ENCODE measurements at regions not wholly inside any gene's neighbourhood (a gene's known extent, or its start where the extent isn't known, plus 50 kb on each side); places are given as distances from the start of the nearest gene placed in this dataset.

DNA sequence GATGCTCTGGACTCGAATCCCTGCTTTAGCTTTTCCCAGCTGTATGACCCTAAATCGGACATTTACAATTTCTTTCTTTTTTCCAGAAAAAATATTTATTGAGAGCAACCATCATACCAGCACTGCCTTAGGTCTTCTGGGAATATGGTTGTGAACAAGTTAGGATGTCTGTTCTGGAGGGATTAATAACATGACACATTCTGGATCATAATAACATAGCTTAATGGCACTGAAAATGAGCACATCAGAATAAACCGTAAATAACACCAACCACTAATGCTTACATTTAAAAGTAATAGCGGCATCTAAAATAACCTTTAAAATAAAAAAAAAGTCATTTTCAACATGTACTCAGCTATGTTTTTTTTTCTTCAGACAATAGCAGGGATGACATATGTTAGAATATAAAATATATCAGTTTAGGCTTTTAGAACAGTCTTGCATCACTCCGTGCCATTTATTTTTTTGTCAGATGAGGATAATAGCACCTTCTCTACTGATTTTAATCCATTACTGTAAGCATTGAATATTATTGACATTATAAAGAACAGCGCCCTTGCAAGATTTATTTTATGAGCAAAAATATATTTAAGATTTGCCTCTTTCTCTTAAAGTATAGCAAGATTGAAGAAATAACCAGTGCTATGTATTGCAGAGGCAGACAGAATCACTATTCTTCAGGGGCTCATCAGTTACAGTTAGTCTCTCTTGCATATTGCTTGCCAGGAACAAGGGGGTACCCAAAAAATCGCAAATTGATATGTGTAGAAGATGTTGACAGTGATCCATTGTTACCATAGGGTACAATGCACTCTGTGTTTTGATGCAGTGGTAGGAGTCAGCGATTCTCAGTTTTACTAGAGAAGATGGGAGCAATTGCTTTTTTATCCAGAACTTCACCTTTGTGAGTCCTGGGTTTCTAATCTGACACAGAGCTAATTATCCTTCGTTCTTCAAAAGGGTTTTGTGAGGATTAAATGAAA, 168.4 kb upstream of the NR3C1 start:
- H3K79me2 ChIP-seq (ENCODE audit: low read length): no peaks in the 10 kb centered on the region
- no peak overlapping the region for H3K4me2 ChIP-seq (ENCODE audit: low read length)
- no peaks in the 10 kb centered on the region for H4K20me1 ChIP-seq (ENCODE audit: insufficient read depth, low read length)
- H3K9me3 ChIP-seq (ENCODE audit: insufficient read depth, low read length): no peaks in the 10 kb centered on the region
- TF ChIP-seq, protein P1, sequence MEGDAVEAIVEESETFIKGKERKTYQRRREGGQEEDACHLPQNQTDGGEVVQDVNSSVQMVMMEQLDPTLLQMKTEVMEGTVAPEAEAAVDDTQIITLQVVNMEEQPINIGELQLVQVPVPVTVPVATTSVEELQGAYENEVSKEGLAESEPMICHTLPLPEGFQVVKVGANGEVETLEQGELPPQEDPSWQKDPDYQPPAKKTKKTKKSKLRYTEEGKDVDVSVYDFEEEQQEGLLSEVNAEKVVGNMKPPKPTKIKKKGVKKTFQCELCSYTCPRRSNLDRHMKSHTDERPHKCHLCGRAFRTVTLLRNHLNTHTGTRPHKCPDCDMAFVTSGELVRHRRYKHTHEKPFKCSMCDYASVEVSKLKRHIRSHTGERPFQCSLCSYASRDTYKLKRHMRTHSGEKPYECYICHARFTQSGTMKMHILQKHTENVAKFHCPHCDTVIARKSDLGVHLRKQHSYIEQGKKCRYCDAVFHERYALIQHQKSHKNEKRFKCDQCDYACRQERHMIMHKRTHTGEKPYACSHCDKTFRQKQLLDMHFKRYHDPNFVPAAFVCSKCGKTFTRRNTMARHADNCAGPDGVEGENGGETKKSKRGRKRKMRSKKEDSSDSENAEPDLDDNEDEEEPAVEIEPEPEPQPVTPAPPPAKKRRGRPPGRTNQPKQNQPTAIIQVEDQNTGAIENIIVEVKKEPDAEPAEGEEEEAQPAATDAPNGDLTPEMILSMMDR (IDR thresholded peaks at IDR 0.05; ENCODE audit: low read depth, low read length): no peak
- TF ChIP-seq EZH2phosphoT487 (IDR thresholded peaks at IDR 0.05; ENCODE audit: low read depth): no peak
- no peaks in the 10 kb centered on the region for H3K36me3 ChIP-seq (replicated peaks; ENCODE audit: low read depth, low read length)
- H2AFZ ChIP-seq (ENCODE audit: low read depth, low read length): no peak overlapping the region
- no peak overlapping the region for H3K9ac ChIP-seq (ENCODE audit: low read length)
- H3K27ac ChIP-seq (ENCODE audit: low read length): no peak overlapping the region
- peaks cover 34% of the 10 kb centered on the region for H3K4me1 ChIP-seq (ENCODE audit: low read length)
- no peaks in the 10 kb centered on the region for H3K27me3 ChIP-seq (ENCODE audit: low read depth, low read length)
- no peak overlapping the region for H3K4me3 ChIP-seq (ENCODE audit: low read length)

DNA sequence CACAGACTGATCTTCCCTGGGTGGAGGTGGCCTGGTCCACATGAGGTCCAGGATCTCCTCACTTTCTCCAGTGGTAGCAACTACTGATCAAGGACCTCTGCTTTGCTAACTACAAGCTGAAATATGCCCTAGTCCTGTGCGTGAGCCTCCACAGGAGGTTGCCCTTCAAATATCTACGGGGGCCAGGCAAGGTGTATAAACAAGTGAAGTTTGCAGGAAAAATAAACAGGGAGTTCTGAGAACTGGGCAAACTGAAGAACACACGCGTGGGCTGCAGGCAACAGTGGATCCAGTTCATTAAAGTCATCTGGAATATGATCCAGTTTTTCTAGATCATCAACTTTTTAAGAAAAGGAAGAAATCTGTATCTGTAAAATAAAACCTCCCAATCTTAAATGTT, 167.5 kb upstream of the NR3C1 start:
- H3K9ac ChIP-seq (ENCODE audit: low read length): no peak overlapping the region
- TF ChIP-seq EZH2phosphoT487 (IDR thresholded peaks at IDR 0.05; ENCODE audit: low read depth): no peak
- TF ChIP-seq, protein P1 (IDR thresholded peaks at IDR 0.05; ENCODE audit: low read depth, low read length): no peak
- H2AFZ ChIP-seq (ENCODE audit: low read depth, low read length): no peak overlapping the region
- no peaks in the 10 kb centered on the region for H4K20me1 ChIP-seq (ENCODE audit: insufficient read depth, low read length)
- H3K4me2 ChIP-seq (ENCODE audit: low read length): no peak overlapping the region
- H3K9me3 ChIP-seq (ENCODE audit: insufficient read depth, low read length): no peaks in the 10 kb centered on the region
- no peak overlapping the region for H3K4me3 ChIP-seq (ENCODE audit: low read length)
- no peaks in the 10 kb centered on the region for H3K36me3 ChIP-seq (replicated peaks; ENCODE audit: low read depth, low read length)
- no peaks in the 10 kb centered on the region for H3K27me3 ChIP-seq (ENCODE audit: low read depth, low read length)
- H3K27ac ChIP-seq (ENCODE audit: low read length): no peak overlapping the region
- peaks cover 31% of the 10 kb centered on the region for H3K4me1 ChIP-seq (ENCODE audit: low read length)
- H3K79me2 ChIP-seq (ENCODE audit: low read length): no peaks in the 10 kb centered on the region

DNA sequence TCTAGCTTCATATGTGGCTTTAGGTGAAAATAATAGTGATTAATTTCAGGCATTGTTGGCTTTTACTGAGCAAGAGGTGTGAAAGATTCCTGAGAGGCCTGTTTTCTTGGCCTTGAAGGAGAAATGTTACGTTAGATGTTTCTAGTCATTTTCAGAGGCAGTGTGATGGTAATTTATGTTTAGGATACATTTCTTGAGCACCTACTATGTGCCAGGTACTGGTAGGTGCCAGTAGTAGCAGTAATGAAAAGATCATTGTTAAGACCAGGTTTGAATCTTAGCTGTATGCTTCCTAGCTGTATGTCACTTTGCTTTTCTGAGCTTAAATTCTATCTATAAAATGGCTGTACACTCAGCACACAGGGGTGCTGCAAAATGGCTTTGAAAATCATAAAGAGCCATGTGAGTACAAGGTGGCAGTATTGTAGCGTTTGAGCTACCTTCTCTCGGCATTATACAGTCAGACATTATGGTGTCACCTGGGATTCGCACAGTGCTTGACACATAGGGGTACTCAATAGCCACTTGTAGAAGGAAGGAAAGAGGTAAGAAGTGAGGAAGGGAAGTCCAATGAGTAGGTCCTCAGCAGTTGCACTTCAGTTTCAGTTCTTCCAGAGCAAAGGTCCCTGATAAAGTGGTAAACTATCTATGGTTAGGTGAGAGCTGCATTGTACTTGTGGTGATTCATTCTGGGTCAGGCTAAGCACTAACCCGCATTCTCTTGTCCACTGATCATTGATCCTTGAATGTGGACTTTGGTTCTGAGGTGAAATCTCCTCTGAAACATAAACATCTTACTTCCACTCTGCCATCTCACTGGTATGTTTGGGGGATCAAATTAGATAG, 166.5 kb upstream of the NR3C1 start:
- H3K9me3 ChIP-seq (ENCODE audit: insufficient read depth, low read length): no peaks in the 10 kb centered on the region
- no peaks in the 10 kb centered on the region for H3K36me3 ChIP-seq (replicated peaks; ENCODE audit: low read depth, low read length)
- no peak overlapping the region for H3K27ac ChIP-seq (ENCODE audit: low read length)
- H3K27me3 ChIP-seq (ENCODE audit: low read depth, low read length): no peaks in the 10 kb centered on the region
- no peak overlapping the region for H3K4me2 ChIP-seq (ENCODE audit: low read length)
- H4K20me1 ChIP-seq (ENCODE audit: insufficient read depth, low read length): no peaks in the 10 kb centered on the region
- no peaks in the 10 kb centered on the region for H3K79me2 ChIP-seq (ENCODE audit: low read length)
- H3K4me3 ChIP-seq (ENCODE audit: low read length): no peak overlapping the region
- TF ChIP-seq, protein P1 (IDR thresholded peaks at IDR 0.05; ENCODE audit: low read depth, low read length): no peak
- TF ChIP-seq EZH2phosphoT487 (IDR thresholded peaks at IDR 0.05; ENCODE audit: low read depth): no peak
- H3K4me1 ChIP-seq (ENCODE audit: low read length): peaks cover 25% of the 10 kb centered on the region
- no peak overlapping the region for H2AFZ ChIP-seq (ENCODE audit: low read depth, low read length)
- H3K9ac ChIP-seq (ENCODE audit: low read length): no peak overlapping the region

DNA sequence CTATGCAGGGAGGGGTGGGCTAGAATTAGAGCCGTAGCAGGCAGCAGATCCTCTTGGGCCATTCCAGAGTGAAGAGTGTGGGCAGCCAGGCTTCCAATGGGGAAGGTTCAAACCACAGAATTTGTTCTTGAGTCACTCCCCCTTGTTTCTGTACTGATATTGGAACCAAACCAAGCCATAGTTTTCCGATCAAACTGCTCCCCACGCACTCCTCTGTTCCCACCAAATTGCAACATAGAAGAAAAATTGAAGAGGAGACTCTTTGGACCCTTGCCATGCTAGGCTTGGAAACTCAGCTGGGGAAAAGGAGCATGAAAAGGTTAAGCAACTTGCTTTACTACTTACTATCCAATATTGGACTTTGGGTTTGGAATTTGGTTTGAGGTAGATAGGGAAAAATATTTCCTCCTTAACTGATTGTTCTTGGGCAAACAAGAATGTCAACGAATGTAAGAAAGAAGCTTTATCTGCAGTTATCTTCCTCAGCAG, 165.8 kb upstream of the NR3C1 start:
- TF ChIP-seq, protein P1 (IDR thresholded peaks at IDR 0.05; ENCODE audit: low read depth, low read length): no peak
- no peak for TF ChIP-seq EZH2phosphoT487 (IDR thresholded peaks at IDR 0.05; ENCODE audit: low read depth)
- H3K4me1 ChIP-seq (ENCODE audit: low read length): peaks cover 24% of the 10 kb centered on the region
- H3K9ac ChIP-seq (ENCODE audit: low read length): no peak overlapping the region
- no peak overlapping the region for H3K27ac ChIP-seq (ENCODE audit: low read length)
- H3K36me3 ChIP-seq (replicated peaks; ENCODE audit: low read depth, low read length): no peaks in the 10 kb centered on the region
- no peak overlapping the region for H3K4me2 ChIP-seq (ENCODE audit: low read length)
- no peaks in the 10 kb centered on the region for H4K20me1 ChIP-seq (ENCODE audit: insufficient read depth, low read length)
- no peaks in the 10 kb centered on the region for H3K79me2 ChIP-seq (ENCODE audit: low read length)
- no peak overlapping the region for H2AFZ ChIP-seq (ENCODE audit: low read depth, low read length)
- no peaks in the 10 kb centered on the region for H3K9me3 ChIP-seq (ENCODE audit: insufficient read depth, low read length)
- H3K4me3 ChIP-seq (ENCODE audit: low read length): no peak overlapping the region
- no peaks in the 10 kb centered on the region for H3K27me3 ChIP-seq (ENCODE audit: low read depth, low read length)
